Dedifferentiated amniotic fluid mesenchymal stem cell (primary cell): ENCODE measurements at regions not wholly inside any gene's neighbourhood (a gene's known extent, or its start where the extent isn't known, plus 50 kb on each side); places are given as distances from the start of the nearest gene placed in this dataset.

Source experiments
- DNase-seq: peaks from one replicate; pipeline ENCODE4 v3.0.0-alpha.2; 2016; ENCODE audit errors: extremely low spot score

DNA sequence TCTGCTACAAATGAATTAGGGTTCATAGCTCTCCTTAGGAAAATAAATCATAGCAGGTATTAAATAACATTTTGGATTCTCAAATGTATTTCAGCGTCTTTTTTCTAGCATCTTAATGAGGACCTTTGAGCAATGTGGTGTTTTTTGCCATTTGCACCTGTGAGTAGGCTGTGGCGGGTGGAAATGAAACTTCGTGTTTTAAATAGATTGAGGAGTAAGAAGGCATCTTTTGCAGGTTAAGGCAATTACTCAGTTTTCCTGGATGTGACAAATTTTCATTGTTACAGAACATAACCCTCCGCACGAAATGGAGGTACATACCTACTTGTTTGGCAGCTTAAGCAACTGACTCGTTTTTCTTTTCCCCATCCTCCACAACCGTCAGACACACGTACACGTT lies 708.9 kb upstream of the NRSN1 start:
- DNase-seq = no peak

DNA sequence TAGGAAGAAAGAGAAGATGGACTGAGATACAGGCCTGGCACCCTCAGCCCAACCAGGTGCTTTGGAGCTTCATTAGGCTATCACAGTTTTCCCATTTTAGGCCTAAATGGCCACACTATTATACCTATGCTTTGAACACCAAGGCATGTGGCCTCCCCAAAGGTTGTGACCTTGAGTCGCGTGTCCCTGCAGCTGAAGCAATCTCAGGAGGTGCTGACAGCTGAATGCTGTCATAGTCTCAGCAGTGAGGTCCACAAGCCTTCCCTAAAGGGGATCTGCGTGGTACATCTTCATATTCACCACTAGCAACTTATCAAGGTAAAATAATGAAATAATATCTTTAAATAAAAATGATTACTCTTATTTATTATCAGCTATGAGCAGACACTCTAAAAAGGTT lies 707.9 kb upstream of the NRSN1 start:
- DNase-seq = no peak

DNA sequence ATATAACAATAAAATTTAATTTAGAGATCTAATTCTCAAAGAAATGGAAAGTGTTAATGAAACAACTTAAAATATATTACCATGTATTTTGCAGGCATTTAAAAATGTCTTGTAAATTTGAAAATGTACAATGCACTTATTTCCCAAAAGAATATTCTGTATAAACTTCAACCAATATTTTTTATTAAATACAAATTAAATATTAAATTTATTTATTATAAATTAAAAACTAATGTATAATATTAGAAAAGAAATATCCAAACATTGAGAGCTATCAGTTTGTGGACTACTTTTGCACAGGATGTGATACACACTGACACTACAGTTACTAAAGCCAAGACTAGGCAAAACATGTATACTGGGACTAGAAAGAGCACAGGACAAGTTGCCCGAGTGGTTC lies 707.0 kb upstream of the NRSN1 start:
- no peak for DNase-seq

DNA sequence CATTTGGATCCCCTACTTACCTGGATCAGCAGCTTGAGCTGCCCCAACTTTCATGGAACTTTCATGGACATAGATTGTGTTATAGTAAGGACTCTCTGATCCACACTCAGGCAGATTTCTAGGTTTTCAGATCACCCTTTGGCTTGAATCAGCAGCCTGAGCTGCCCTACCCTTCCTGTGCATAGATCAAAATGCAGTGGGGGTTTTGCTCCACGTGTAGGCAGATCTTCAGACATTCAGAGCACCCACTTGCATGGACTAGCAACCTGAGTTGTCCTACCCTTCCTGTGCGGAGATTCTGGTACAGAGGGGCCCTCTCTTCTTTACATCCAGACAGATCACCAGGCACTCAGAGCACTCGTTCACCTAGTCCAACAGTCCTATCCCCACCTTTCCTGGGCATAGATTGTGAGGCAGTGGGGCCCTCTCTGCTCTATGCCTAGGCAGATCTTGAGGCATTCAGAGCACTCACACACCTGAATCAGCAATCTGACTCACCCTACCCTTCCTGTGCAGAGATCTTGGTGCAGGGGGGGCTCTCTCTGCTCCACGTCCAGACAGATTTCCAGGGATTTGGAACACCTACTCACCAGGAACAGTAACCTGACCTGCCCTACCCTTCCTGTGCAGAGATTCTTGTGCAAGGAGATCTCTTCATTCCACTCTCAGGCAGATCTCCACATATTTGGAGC lies 705.2 kb upstream of the NRSN1 start:
- no peak for DNase-seq

DNA sequence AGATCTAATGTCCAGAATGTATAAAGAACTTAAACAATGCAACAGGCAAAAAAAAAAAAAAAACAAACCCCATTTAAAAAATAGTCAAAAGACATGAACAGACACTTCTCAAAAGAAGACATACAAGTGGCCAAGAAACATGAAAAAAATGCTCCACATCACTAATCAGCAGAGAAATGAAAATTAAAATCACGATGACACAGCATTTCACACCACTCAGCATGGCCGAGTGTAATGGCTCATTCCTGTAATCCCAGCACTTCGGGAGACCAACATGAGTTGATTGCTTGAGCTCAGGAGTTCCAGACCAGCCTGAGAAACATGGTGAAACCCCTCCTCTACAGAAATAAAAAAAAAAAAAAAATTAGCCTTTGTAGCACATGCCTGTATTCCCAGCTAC lies 701.4 kb upstream of the NRSN1 start:
- no peak for DNase-seq

DNA sequence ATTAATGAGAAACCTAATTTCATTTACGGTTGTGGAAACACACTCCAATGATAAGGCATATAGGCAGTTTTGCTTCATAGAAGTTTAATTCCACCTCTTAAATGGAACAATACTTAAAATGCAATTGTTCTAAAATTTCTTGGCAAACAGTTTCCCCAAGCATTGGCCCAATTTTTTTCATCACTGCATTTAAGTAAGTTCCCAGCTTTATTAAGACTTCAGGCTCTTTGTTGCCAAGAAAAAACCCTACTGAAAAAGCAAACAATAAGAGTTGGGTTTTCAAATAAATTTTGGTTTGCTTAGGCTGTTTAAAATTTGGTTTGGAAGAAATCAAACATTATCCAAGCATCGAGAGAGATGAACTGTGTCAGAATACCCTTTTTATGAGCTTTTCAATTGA lies 690.9 kb upstream of the NRSN1 start:
- no peak for DNase-seq

DNA sequence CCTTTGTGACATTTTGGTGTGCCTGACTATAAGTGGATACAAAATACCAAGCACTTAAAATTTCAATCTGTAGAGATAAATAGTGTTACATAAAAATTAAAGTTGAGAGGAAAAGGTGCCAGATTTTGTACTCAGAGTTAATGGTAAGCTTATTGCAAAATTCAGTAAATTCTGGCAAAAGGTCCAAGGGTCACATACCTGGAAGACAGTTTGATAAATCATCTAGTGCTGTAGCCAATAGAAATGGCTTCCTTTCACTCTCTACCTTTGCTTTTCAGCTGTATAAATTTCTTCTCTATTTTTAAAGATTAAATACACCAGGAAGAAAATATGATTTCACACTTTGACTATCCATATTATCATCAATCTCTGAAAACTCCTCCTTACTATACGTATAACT lies 690.2 kb upstream of the NRSN1 start:
- DNase-seq = no peak

DNA sequence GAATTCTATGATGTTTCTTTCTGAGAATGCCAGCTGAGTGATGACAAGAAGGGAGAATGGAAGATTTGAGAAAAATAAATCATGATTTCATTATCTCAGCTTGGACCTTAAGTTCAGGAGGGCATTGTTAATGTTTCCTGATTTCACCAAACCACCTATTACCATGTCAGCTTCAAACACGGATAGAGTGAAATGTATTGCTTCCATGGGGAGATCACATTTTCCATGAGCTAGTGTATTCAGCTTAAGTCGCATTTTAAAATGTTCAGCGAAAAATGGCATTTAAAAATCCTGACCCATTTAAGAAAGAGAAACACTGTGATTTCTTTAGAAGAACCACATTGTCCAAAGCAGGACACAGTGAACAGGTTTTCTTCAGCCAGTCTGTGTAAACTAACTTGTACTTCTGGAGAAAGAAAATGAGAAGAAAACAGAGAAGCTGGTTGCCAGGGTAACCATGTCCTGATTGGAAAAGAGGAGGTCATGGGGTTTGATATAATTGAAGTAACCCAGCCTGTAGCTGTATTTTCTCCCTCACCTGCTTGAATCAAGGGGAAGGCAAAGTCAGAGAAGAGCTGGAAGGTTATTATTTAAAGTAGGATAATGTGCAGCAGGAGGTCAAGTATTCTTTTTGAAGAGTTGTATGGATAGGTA lies 684.1 kb upstream of the NRSN1 start:
- DNase-seq = no peak

DNA sequence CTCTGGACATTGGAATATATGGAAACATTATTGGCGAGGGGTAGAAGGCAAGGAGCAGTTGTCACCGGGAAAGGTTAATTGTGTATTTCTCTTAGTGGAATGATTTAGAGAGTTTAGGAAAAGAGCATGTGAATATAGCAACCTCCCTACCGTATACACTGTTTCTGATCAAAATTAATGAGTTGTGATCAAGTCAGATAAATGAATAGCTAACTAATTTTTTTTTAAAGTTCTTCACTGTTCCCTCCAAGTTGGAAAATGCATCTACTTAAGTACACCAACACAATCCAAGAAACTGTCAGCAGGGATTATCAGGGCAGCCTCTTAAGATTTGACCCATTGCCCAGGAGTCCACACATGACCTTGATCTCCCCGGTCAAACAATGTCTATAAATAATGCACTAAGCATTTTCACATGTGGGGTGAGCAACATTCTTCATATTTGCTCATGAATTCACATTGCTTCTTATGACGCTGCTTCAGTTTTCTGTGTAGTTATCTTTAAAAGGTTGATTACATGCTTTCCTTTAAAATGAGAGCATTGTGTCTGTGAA lies 680.8 kb upstream of the NRSN1 start:
- no peak for DNase-seq

DNA sequence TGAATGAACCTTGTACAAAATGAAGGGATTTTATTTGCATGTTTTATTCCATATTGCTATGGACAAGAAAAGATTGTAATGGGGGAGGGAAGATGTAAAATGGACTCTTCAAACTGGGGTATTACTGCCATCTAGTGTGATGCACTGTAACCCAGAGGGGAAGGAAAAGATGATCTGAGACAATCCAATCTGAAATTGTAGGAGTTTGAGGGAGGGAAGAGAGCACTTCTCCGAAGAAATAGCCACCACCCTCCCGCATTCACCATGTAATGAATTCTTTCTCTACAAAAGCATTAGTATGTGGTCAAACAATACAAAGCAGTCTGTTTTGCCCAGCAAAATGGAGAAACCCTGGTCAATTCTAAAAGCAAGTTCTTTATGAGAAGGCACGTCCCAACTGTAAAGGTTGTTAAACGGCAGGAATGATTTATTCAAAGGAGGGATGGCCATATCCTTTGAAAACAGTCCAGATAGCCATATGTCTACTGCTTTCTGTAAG lies 679.5 kb upstream of the NRSN1 start:
- DNase-seq = peak; percentile 76

DNA sequence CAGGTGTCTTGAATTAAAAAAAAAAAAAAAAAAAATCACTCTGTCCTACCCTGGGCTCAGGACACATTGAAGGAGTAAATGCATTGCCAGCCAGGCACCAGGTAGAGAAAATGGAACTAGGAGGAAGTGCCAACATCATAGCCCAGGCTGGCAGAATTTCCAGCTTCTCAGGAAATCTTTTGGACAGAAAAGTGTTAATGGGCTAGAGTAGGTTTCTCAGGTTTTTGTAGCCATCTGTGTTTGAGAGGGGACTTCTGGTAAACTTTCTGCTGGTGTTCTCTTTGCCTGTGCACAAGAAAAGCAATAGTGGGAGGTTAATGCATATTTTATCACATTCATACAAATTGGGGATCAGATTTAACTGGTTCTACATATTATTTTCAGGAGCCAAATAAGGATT lies 678.3 kb upstream of the NRSN1 start:
- DNase-seq = no peak

DNA sequence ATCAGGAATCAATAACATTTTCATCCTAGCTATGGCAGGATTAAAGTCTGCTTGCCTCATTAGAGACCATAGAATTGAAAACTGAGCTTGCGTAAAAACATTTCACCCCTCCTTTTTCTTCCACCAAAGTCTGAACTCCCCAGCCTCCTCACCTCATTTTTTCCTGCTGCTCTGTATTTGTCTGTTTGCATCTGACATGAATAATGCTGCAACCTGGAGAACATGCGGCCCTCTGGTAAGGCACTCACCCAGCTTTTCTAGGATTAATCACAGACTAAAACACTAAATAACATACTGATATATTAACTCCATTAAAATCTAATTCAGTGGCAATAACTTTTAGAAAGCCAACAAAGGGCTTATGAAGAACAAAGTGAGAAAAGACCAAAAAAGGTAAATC lies 677.7 kb upstream of the NRSN1 start:
- no peak for DNase-seq

DNA sequence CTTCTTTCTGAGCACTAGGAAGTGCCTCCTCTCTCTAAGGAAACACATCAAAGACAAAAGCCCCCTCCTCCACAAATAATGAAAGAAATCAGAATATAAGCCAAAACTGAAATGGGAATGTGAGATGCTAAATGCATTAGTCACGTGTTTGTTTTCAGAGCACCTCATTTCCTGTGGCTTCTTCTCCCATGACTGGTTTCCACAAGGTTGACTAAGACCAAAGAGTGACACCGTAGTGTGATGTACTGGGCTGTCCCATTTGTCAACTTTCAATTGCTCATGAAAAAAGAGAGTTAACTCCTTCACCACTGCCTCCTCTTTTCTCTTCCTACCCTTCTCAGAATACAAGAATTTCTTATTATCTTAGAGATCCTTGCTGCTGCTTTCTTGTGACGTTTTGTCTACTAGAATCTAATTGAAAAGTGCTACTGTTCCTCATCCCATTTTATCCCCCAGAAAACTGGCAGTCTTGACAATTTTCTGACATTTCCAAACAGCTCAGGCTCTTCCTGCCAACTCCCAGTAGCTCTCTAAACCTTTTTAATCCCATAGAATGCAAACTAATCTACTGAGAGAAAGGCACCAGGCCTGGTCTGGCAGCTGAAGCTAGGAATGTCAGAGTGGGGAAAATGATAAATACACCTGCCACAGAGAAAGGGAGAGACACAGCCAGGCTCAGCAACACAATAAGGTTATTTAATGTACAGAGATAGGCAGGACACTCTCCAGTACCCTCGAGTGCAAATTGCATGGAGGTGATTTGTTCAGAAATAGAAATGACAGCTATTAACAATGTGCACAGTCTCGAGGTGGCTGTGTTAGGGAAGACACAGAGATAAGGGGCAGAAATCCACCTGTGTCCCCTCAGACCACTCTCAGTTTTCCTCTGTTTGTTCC lies 671.7 kb upstream of the NRSN1 start:
- no peak for DNase-seq

DNA sequence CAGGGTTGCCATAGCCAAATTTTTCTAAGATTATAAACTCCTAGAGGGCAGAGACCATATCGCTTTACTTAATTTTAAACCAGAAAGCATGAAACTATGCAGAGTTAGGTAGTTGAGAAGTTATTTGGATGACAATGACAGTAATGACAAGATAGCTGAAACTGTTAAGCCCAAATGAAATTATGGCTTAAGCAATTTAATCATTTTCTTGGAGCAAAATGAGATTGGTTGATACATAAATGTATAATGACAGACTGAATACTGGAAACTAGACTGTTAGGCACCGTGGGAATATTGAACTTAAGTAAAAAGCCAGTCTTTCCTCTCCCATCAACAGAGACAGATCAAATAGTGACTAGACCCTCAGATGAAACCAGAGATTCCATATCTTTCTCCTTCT lies 670.3 kb upstream of the NRSN1 start:
- DNase-seq = no peak

DNA sequence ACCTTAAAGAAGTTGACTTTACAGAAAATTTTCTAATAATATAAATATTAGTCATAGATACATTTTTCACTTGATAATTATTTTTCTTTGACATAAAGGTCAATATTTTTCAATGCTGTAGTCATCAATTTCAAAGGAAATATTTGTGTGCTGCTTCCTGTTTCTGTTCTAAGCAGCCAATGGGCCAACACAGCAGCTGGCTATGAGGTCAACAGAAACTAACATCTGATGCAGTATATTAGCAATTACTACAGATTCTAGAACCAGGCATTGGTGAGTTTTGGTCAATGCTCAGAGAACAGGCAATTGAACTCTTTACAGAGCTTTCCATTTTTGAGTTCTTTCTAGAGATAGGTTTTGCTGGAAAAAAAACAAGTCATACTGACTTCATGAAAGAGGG lies 669.6 kb upstream of the NRSN1 start:
- DNase-seq = no peak

DNA sequence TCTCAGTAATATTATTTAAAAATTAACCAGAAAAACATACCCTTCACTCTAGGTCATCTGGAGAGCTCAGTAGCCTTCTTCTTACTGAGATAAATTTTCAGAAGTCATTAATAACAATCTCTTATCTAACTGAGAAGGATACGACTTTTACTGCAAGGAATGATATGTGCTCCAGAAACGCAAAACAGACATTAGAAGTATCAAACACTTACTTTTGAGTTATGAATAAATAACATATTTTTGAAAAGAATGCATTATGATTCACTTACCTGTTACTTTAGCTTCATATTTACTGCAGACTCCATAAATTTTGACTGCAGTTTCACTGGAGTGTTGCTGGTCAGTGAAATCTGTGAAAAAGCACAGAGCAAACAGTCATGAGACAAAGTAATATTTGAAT lies 668.7 kb upstream of the NRSN1 start:
- no peak for DNase-seq

DNA sequence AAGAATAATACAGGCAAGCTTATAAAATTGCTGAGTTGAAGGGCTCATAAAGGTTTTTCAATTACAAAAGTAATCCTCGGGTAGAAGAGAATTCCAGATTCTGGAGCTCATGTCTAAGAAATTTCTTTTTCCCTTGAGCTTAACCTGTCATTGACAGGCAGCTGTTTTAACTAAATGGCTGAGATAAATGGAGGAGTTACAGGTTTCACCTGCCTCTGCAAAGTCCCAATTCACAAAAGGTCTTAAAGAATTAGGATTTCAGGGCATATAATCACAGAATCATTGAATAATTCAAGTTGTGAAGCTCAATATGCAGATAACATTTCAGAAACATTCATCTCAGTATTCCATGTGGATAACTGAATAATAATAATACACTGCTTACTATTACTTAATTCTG lies 660.1 kb upstream of the NRSN1 start:
- no peak for DNase-seq

DNA sequence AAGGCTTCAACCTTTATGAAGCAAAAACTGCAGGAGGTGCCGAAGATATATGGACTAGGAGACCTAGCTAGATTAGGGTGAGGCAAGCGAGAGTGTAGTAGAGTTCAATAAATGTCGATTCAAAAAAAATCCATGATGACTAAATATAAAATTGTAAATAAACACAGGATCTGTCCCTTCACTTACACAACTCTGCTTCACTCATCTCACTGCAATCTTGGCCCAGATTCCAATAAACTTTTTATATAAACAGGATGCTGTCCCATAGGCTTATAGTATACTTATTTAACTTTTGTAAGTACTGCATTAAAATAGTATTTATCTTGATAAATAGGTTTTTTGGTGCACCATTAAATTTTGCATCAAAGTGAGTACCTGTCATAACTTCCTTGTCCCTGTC lies 648.4 kb upstream of the NRSN1 start:
- DNase-seq = no peak

DNA sequence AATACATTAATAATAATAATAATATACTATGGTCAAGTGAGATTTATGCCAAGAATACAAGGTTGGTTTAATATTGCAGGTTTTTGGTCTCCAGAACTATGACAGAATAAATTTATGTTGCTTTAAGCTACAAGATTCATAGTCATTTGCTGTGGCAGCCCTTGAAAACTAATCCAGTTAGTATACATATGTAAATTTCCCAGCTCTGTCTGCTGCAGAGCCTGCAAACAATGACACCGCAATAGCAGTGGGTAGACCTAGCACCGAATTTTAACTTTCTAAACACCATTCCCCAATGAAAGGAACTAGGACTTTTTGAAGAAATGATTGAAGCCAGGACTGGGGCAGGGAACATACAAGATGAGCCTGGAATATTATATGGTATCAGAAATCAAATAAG lies 647.7 kb upstream of the NRSN1 start:
- DNase-seq = no peak

DNA sequence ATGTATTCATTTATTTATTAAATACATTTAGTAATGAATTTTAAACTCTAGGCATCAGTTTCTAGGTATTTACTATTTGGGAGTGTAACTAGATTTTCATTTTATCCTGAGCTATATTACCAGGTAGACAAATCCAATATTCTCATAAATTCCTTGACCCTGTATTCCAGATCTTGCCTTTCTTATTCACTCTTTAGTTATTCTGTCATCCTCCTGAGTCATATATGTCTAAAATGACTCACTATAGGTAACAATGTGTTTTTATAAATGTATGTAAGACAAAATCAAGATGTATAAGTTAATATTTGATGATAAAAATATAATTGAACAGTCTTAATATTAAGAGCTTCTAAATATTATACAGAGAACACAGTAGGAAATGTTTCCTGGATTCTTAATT lies 642.1 kb upstream of the NRSN1 start:
- DNase-seq = no peak

DNA sequence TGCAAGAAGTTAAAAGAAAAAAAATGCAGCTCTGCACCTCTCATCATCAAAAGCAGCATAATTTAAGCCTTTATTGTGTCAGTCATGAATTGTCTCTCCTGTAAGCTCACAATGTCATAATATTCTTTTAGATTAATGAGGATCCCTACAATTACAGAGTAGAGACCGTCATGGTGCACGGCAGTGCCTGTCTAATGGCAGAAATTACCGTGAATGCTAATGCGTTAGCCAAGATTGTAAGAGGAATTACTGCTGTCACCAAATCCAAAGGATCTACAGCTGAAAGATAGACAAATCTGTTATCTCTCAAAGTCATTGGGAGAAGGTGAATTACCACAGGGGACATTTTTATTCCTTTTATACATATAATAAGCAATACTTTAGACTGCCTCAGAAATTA lies 631.6 kb upstream of the NRSN1 start:
- no peak for DNase-seq

DNA sequence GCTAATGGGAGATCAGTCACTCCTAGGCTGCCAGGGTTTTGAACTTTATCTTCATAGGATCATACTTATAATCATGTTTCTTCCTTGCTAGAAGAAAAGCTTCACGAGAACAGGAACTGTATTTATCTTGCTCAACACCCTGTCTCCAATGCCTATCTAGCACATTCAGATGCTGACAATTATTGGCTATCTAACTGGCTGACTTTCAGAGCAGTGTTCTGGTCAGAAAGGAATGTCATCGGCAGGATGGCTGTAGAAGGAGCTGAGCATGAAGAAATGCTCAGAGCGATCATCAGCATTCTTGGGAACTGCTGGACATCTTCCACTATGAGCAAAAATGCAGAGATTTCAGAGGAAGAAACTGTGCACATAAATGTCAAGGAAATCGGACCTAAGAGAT lies 628.0 kb upstream of the NRSN1 start:
- peak; percentile 48 for DNase-seq

DNA sequence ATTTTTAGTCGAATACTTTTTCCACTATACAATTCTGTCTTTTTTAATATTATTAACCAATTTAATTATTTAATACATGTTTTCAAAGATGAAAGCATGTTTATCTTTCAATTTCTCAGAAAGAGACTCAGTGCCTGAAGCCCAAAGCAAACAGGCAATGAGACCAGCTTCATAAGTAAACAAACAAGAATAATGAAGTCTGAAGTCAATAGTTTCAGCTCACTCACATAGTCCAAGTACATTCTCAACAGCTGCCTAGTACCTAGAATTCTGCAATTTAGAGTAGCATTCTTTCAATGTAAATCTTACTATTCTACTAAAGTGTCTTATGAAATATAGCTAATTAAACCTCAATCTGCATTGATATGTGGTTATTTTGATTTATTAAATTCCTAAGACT lies 626.5 kb upstream of the NRSN1 start:
- DNase-seq = no peak
